HCT116 (cell line): ENCODE measurements at regions not wholly inside any gene's neighbourhood (a gene's known extent, or its start where the extent isn't known, plus 50 kb on each side); places are given as distances from the start of the nearest gene placed in this dataset.

Source experiments
- ATAC-seq: fragments of 200-7000 bp; cut with Tn5 transposase; 2 replicates; pipeline ENCODE4 v1.9.1; 2020; ENCODE audit warnings: mild to moderate bottlenecking, moderate library complexity
- BruUV-seq: library from RNA; stranded (reverse); fragments of 400-500 nt; replicated peaks from 2 replicates; lab custom pipeline; 2021; lab: Mats Ljungman, UMichigan
- CTCF ChIA-PET: fragments of 300-600 bp; sonication (Branson Sonifier 250); formaldehyde crosslinking; loops from one replicate; lab custom pipeline; 2021; ENCODE audit warnings: antibody characterized with exemption; lab: Charles Lee
- POLR2A ChIA-PET: fragments of 300-600, 350-600 bp; sonication (Branson Sonifier 250); formaldehyde crosslinking; loops from one replicate; lab custom pipeline; 2021; ENCODE audit warnings: antibody characterized with exemption; lab: Charles Lee
- RAD21 ChIA-PET, 2 experiments: fragments of 300-600 bp; sonication (Branson Sonifier 250); formaldehyde crosslinking; loops; one replicate each; lab custom pipeline; 2023; ENCODE audit warnings: low total read pairs in 2 of 2; ENCODE audit not compliant: uncharacterized antibody in 2 of 2, unreplicated experiment in 2 of 2, low non-redundant PET in 1 of 2; lab: Charles Lee
- DNase-seq: peaks from one replicate; pipeline ENCODE4 v3.0.0-alpha.2; 2010; ENCODE audit warnings: low read depth, low spot score
- H2AFZ ChIP-seq: fragments of 200-600 bp; shearing (Covaris generic), sonication (generic); 2 replicates; pipeline ENCODE4 v1.6.1; 2017; ENCODE audit warnings: low read depth, mixed run types, mixed read lengths, antibody characterized with exemption, low read length; ENCODE audit not compliant: poor library complexity, severe bottlenecking
- H3K27ac ChIP-seq: 2 replicates; pipeline ENCODE4 v1.5.1; 2012; ENCODE audit warnings: low read depth, low read length
- H3K27me3 ChIP-seq: fragments of 200-600 bp; sonication (generic); 2 replicates; pipeline ENCODE4 v1.6.1; 2016; ENCODE audit warnings: mixed run types, low read length, mixed read lengths; ENCODE audit not compliant: insufficient read depth
- H3K36me3 ChIP-seq, 2 experiments: fragments of 200-500 bp in 1 of 2; fragments of 200-600 bp in 1 of 2; sonication (Bioruptor generic) in 1 of 2; sonication (generic) in 1 of 2; 2 replicates each; pipeline versions ENCODE4 v1.5.1 to v1.6.1; 2014 to 2016; ENCODE audit warnings: low read length in 2 of 2, inconsistent platforms in 1 of 2, mixed read lengths in 1 of 2, mixed run types in 1 of 2; ENCODE audit not compliant: insufficient read depth in 2 of 2, control insufficient read depth in 1 of 2
- H3K4me1 ChIP-seq, 2 experiments: fragments of 200-600 bp in 1 of 2; sonication (generic) in 1 of 2; 2 replicates each; pipeline versions ENCODE4 v1.5.1 to v1.6.1; 2012 to 2017; ENCODE audit warnings: low read length in 2 of 2, inconsistent platforms in 1 of 2, mild to moderate bottlenecking in 1 of 2, mixed read lengths in 1 of 2, mixed run types in 1 of 2, moderate library complexity in 1 of 2; ENCODE audit not compliant: insufficient read depth in 2 of 2, control insufficient read depth in 1 of 2
- H3K4me2 ChIP-seq: fragments of 200-600 bp; sonication (generic); 2 replicates; pipeline ENCODE4 v1.6.1; 2017; ENCODE audit warnings: mixed run types, low read length, mixed read lengths
- H3K4me3 ChIP-seq, 2 experiments: fragments of 200-600 bp in 1 of 2; sonication (generic) in 1 of 2; replicated peaks in 1 of 2; 2 replicates each; pipeline ENCODE4 v1.5.1; 2011 to 2016; ENCODE audit warnings: low read length in 2 of 2, control low read depth in 1 of 2, low read depth in 1 of 2, mild to moderate bottlenecking in 1 of 2, mixed read lengths in 1 of 2, mixed run types in 1 of 2
- H3K79me2 ChIP-seq: fragments of 200-600 bp; sonication (generic); 2 replicates; pipeline ENCODE4 v1.6.1; 2017; ENCODE audit warnings: mild to moderate bottlenecking, mixed run types, low read length, moderate library complexity, mixed read lengths; ENCODE audit not compliant: insufficient read depth
- H3K9ac ChIP-seq: fragments of 200-600 bp; sonication (generic); 2 replicates; pipeline ENCODE4 v1.6.1; 2016; ENCODE audit warnings: low read length, mixed read lengths
- H3K9me2 ChIP-seq: fragments of 200-600 bp; sonication (generic), shearing (Covaris generic); 2 replicates; pipeline ENCODE4 v1.6.1; 2017; ENCODE audit warnings: mixed run types, mild to moderate bottlenecking, moderate library complexity; ENCODE audit not compliant: insufficient read depth
- H3K9me3 ChIP-seq, 2 experiments: fragments of 200-500 bp in 1 of 2; fragments of 200-600 bp in 1 of 2; sonication (Bioruptor generic) in 1 of 2; sonication (generic) in 1 of 2; 2 replicates each; pipeline ENCODE4 v1.6.1; 2014 to 2017; ENCODE audit warnings: low read length in 2 of 2, mixed read lengths in 2 of 2, inconsistent platforms in 1 of 2, low read depth in 1 of 2, mild to moderate bottlenecking in 1 of 2, mixed run types in 1 of 2, moderate library complexity in 1 of 2; ENCODE audit not compliant: control insufficient read depth in 1 of 2, insufficient read depth in 1 of 2
- H4K20me1 ChIP-seq: fragments of 200-600 bp; sonication (generic), shearing (Covaris generic); 2 replicates; pipeline ENCODE4 v1.6.1; 2017; ENCODE audit warnings: mixed run types, mild to moderate bottlenecking, moderate library complexity; ENCODE audit not compliant: insufficient read depth
- CTCF ChIP-seq, 3 experiments: fragments of 200-600 bp in 1 of 3; sonication (generic) in 1 of 3; IDR thresholded peaks in 2 of 3; conservative IDR thresholded peaks in 1 of 3; 2 replicates each; pipeline ENCODE4 v1.5.1; 2012 to 2017; ENCODE audit warnings: low read depth in 2 of 3, low read length in 2 of 3, antibody characterized with exemption in 1 of 3, borderline replicate concordance in 1 of 3, control low read depth in 1 of 3, mild to moderate bottlenecking in 1 of 3, mixed read lengths in 1 of 3, mixed run types in 1 of 3, moderate library complexity in 1 of 3; ENCODE audit not compliant: insufficient read depth in 1 of 3
- EGR1 ChIP-seq: IDR thresholded peaks from 2 replicates; pipeline ENCODE4 v1.6.1; 2012; ENCODE audit warnings: low read depth
- ELF1 ChIP-seq: IDR thresholded peaks from 2 replicates; pipeline ENCODE4 v1.6.1; 2012; ENCODE audit warnings: low read depth, borderline replicate concordance
- JUND ChIP-seq: IDR thresholded peaks from 2 replicates; pipeline ENCODE4 v1.6.1; 2012
- POLR2A ChIP-seq: IDR thresholded peaks from 2 replicates; pipeline ENCODE4 v1.7.0; 2011; ENCODE audit warnings: borderline replicate concordance; ENCODE audit not compliant: insufficient read depth, insufficient read length; ENCODE audit errors: extremely low read depth
- SIN3A ChIP-seq: IDR thresholded peaks from 2 replicates; pipeline ENCODE4 v1.6.1; 2012; ENCODE audit warnings: low read depth
- SP1 ChIP-seq: IDR thresholded peaks from 2 replicates; pipeline ENCODE4 v1.6.1; 2012; ENCODE audit warnings: low read depth
- SRF ChIP-seq: IDR thresholded peaks from 2 replicates; pipeline ENCODE4 v1.6.1; 2012; ENCODE audit warnings: low read depth
- YY1 ChIP-seq: IDR thresholded peaks from 2 replicates; pipeline ENCODE4 v1.6.1; 2011; ENCODE audit warnings: low read length, low read depth, moderate library complexity, mild to moderate bottlenecking; ENCODE audit not compliant: insufficient replicate concordance; ENCODE audit errors: extremely low read depth
- ZNF274 ChIP-seq: fragments of 200-500 bp; sonication (Bioruptor generic); IDR thresholded peaks from 2 replicates; pipeline ENCODE4 v1.6.1; 2014; ENCODE audit warnings: mild to moderate bottlenecking, low read depth, low read length, inconsistent platforms
- intact Hi-C: fragments of 100-400 bp; cut with micrococcal nuclease; formaldehyde crosslinking; loops from 2 replicates; pipeline ENCODE4 v1.10.0; 2022
- TF ChIP-seq, protein P1 (sequence below): IDR thresholded peaks from 2 replicates; pipeline ENCODE4 v1.6.1; 2011; ENCODE audit warnings: mild to moderate bottlenecking, low read length, moderate library complexity; ENCODE audit not compliant: insufficient replicate concordance; ENCODE audit errors: extremely low read depth

- H3K36me3 ChIP-seq, result no peaks in the 10 kb centered on the region
- H3K4me2 ChIP-seq, result no peak overlapping the region
- H3K27me3 ChIP-seq, result peaks cover 4% of the 10 kb centered on the region; the same call in 1 of the 2 replicates
- intact Hi-C loops, result no loop called here
- ChIA-PET RAD21 (no interaction called here), POLR2A (no interaction called here), CTCF (no interaction called here)
- H2AFZ ChIP-seq, result no peak overlapping the region
- no peaks in the 10 kb centered on the region for H3K79me2 ChIP-seq
- H3K9ac ChIP-seq, result no peak overlapping the region
- no peaks in the 10 kb centered on the region for H3K4me1 ChIP-seq
- no peaks in the 10 kb centered on the region for H3K9me3 ChIP-seq
- no peaks in the 10 kb centered on the region for H3K9me2 ChIP-seq
- no peak for DNase-seq
- no peak overlapping the region for H3K27ac ChIP-seq
- TF ChIP-seq ZNF274, result no peak
- TF ChIP-seq ELF1, result no peak
- TF ChIP-seq JUND, result no peak
- no peak for TF ChIP-seq SP1
- TF ChIP-seq CTCF (IDR thresholded peaks at IDR 0.05 in 2 of 3, conservative IDR thresholded peaks at IDR 0.05 in 1 of 3; ENCODE audit: borderline replicate concordance in 1 of 3, insufficient read depth in 1 of 3, low read depth in 2 of 3, low read length in 2 of 3), result no peak
- no peak for TF ChIP-seq EGR1
- no peak for TF ChIP-seq SRF
- TF ChIP-seq, protein P1, sequence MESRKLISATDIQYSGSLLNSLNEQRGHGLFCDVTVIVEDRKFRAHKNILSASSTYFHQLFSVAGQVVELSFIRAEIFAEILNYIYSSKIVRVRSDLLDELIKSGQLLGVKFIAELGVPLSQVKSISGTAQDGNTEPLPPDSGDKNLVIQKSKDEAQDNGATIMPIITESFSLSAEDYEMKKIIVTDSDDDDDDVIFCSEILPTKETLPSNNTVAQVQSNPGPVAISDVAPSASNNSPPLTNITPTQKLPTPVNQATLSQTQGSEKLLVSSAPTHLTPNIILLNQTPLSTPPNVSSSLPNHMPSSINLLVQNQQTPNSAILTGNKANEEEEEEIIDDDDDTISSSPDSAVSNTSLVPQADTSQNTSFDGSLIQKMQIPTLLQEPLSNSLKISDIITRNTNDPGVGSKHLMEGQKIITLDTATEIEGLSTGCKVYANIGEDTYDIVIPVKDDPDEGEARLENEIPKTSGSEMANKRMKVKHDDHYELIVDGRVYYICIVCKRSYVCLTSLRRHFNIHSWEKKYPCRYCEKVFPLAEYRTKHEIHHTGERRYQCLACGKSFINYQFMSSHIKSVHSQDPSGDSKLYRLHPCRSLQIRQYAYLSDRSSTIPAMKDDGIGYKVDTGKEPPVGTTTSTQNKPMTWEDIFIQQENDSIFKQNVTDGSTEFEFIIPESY, result no peak
- TF ChIP-seq YY1, result no peak
- TF ChIP-seq POLR2A, result no peak
- TF ChIP-seq SIN3A, result no peak
- TF ChIP-seq, all 23 proteins: peak for 0
- H3K4me3 ChIP-seq, result no peak overlapping the region
- H4K20me1 ChIP-seq, result no peaks in the 10 kb centered on the region
- no peak for ATAC-seq
- no TSS peak for BruUV-seq
Observed at GRCh38 chr2:163541943-163542342, 193.9 kb downstream of the FIGN start.
